ENCODE measurements at regions not wholly inside any gene's neighbourhood (a gene's known extent, or its start where the extent isn't known, plus 50 kb on each side); places are given as distances from the start of the nearest gene placed in this dataset.

DNA sequence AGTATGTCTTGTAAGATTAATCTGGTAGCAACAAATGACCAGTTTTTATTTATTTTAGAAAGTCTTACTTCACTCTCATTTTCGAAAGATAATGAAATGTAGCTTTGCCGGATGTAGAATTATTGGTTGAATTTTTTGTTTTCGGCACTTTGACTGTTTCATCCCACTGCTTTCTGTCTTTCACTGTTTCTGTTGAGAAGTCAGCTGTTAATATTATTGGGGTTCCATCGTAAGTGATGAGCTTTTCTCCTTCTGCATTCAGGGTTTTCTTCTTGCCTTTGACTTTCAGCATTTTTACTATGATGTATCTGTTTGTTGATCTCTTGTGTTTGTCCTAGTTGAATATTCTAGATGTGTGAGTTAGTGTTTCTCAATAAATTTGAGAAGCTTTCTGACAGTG lies 383.4 kb downstream of the PAX1 start:
- no peak for TF ChIP-seq EP300 (IDR thresholded peaks at IDR 0.05)
- no peak for TF ChIP-seq CTCF (IDR thresholded peaks at IDR 0.05)
